Loucy (cell line): ENCODE measurements at regions not wholly inside any gene's neighbourhood (a gene's known extent, or its start where the extent isn't known, plus 50 kb on each side); places are given as distances from the start of the nearest gene placed in this dataset.

Experiments used
- CTCF ChIP-seq: fragments of 200-600 bp; sonication (generic); conservative IDR thresholded peaks from 2 replicates; pipeline ENCODE4 v1.5.1; 2014; ENCODE audit warnings: mild to moderate bottlenecking, antibody characterized with exemption, low read length
- EZH2phosphoT487 ChIP-seq: fragments of 200-600 bp; IDR thresholded peaks from 2 replicates; pipeline ENCODE4 v1.6.1; 2018; ENCODE audit warnings: antibody characterized with exemption, mild to moderate bottlenecking, moderate library complexity, borderline replicate concordance

DNA sequence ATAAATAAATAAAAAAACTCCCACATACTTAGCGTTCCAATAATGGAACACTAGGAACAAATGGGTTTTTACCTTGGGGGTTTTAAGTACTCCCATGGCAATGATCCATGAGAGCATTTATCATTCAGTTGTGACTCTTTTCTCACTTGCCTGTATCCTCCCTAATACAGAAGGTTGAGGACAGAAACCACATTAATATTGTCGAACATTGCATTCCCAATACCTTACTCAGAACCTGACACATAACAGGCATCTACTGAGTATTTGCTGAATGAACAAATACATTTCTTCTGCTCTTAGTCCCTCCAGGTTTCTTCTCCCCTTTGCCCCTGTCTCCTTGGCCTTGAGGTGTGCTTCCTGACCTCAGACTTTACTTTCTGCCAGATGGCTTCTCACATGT, 175.9 kb downstream of the CEMIP2 start:
- no peak for TF ChIP-seq CTCF
- no peak for TF ChIP-seq EZH2phosphoT487
